H9 (cell line): ENCODE measurements at regions not wholly inside any gene's neighbourhood (a gene's known extent, or its start where the extent isn't known, plus 50 kb on each side); places are given as distances from the start of the nearest gene placed in this dataset.

ENCODE experiments used
- DNase-seq: peaks from one replicate; pipeline ENCODE4 v3.0.0-alpha.2; 2017
- H2AFZ ChIP-seq: one replicate; pipeline ENCODE4 v1.6.1; 2013; ENCODE audit warnings: mild to moderate bottlenecking, low read length, control low read depth, moderate library complexity
- H2AK5ac ChIP-seq: 2 replicates; pipeline ENCODE4 v1.6.1; 2013; ENCODE audit warnings: low read length, control low read depth, mixed read lengths; ENCODE audit not compliant: insufficient read length
- H2BK120ac ChIP-seq: one replicate; pipeline ENCODE4 v1.6.1; 2013; ENCODE audit warnings: low read depth, mild to moderate bottlenecking, low read length, control low read depth, inconsistent platforms; ENCODE audit not compliant: poor library complexity, severe bottlenecking
- H2BK12ac ChIP-seq: 2 replicates; pipeline ENCODE4 v1.6.1; 2013; ENCODE audit warnings: low read length, control low read depth, mixed read lengths, low read depth; ENCODE audit not compliant: insufficient read length
- H2BK15ac ChIP-seq: 2 replicates; pipeline ENCODE4 v1.6.1; 2013; ENCODE audit warnings: low read depth, low read length, control low read depth
- H2BK20ac ChIP-seq: one replicate; pipeline ENCODE4 v1.6.1; 2013; ENCODE audit warnings: low read depth, mild to moderate bottlenecking, low read length, control low read depth, inconsistent platforms; ENCODE audit not compliant: poor library complexity, severe bottlenecking
- H2BK5ac ChIP-seq: 2 replicates; pipeline ENCODE4 v1.6.1; 2013; ENCODE audit warnings: low read length, control low read depth, mixed read lengths; ENCODE audit not compliant: insufficient read length
- H3K14ac ChIP-seq: 2 replicates; pipeline ENCODE4 v1.6.1; 2013; ENCODE audit warnings: low read length, control low read depth; ENCODE audit not compliant: insufficient read depth
- H3K18ac ChIP-seq: 2 replicates; pipeline ENCODE4 v1.6.1; 2013; ENCODE audit warnings: low read depth, mild to moderate bottlenecking, mixed read lengths, low read length, control low read depth; ENCODE audit not compliant: insufficient read length
- H3K23ac ChIP-seq: 2 replicates; pipeline ENCODE4 v1.6.1; 2013; ENCODE audit warnings: low read length, control low read depth, mixed read lengths, low read depth; ENCODE audit not compliant: insufficient read length
- H3K23me2 ChIP-seq: 2 replicates; pipeline ENCODE4 v1.6.1; 2013; ENCODE audit warnings: low read depth, mild to moderate bottlenecking, mixed read lengths, low read length, control low read depth; ENCODE audit not compliant: insufficient read length, poor library complexity, severe bottlenecking
- H3K27ac ChIP-seq: 2 replicates; pipeline ENCODE4 v1.5.1; 2013; ENCODE audit warnings: low read length, control low read depth, mixed read lengths, low read depth; ENCODE audit not compliant: insufficient read length
- H3K27me3 ChIP-seq: 2 replicates; pipeline ENCODE4 v1.6.1; 2013; ENCODE audit warnings: low read length, control low read depth, inconsistent platforms; ENCODE audit not compliant: insufficient read depth
- H3K4ac ChIP-seq: 2 replicates; pipeline ENCODE4 v1.6.1; 2013; ENCODE audit warnings: low read depth, mild to moderate bottlenecking, control low read depth, inconsistent platforms, low read length, moderate library complexity
- H3K4me1 ChIP-seq: 2 replicates; pipeline ENCODE4 v1.6.1; 2013; ENCODE audit warnings: low read length, control low read depth, inconsistent platforms; ENCODE audit not compliant: insufficient read depth
- H3K4me2 ChIP-seq: 2 replicates; pipeline ENCODE4 v1.6.1; 2013; ENCODE audit warnings: low read length, control low read depth, mixed read lengths; ENCODE audit not compliant: insufficient read length, insufficient read depth
- H3K56ac ChIP-seq: 2 replicates; pipeline ENCODE4 v1.6.1; 2013; ENCODE audit warnings: low read depth, mild to moderate bottlenecking, mixed read lengths, low read length, control low read depth; ENCODE audit not compliant: insufficient read length
- H3K79me1 ChIP-seq: 2 replicates; pipeline ENCODE4 v1.6.1; 2013; ENCODE audit warnings: low read depth, mild to moderate bottlenecking, moderate library complexity, low read length, control low read depth, inconsistent platforms; ENCODE audit not compliant: insufficient read depth, poor library complexity, severe bottlenecking
- H3K79me2 ChIP-seq: 2 replicates; pipeline ENCODE4 v1.6.1; 2013; ENCODE audit warnings: low read length, control low read depth, inconsistent platforms; ENCODE audit not compliant: insufficient read depth
- H3K9ac ChIP-seq: 2 replicates; pipeline ENCODE4 v1.6.1; 2013; ENCODE audit warnings: low read length, control low read depth, mixed read lengths; ENCODE audit not compliant: insufficient read length; ENCODE audit errors: extremely low read depth
- H3K9me3 ChIP-seq: one replicate; pipeline ENCODE4 v1.6.1; 2013; ENCODE audit warnings: low read depth, low read length, inconsistent platforms; ENCODE audit not compliant: control insufficient read depth
- H3T11ph ChIP-seq: one replicate; pipeline ENCODE4 v1.6.1; 2013; ENCODE audit warnings: mild to moderate bottlenecking, low read length, control low read depth, inconsistent platforms
- H4K20me1 ChIP-seq: one replicate; pipeline ENCODE4 v1.6.1; 2013; ENCODE audit not compliant: control insufficient read depth, insufficient read length, insufficient read depth
- H4K5ac ChIP-seq: 2 replicates; pipeline ENCODE4 v1.6.1; 2013; ENCODE audit warnings: low read depth, mild to moderate bottlenecking, mixed read lengths, low read length, control low read depth; ENCODE audit not compliant: insufficient read length
- H4K8ac ChIP-seq: replicated peaks from 2 replicates; pipeline ENCODE4 v1.6.1; 2013; ENCODE audit warnings: low read length, control low read depth, mixed read lengths, low read depth; ENCODE audit not compliant: insufficient read length
- H4K91ac ChIP-seq: 2 replicates; pipeline ENCODE4 v1.6.1; 2013; ENCODE audit warnings: low read depth, mild to moderate bottlenecking, moderate library complexity, mixed read lengths, low read length, control low read depth; ENCODE audit not compliant: insufficient read length
- H3K27ac Mint-ChIP-seq, 3 experiments: 2 replicates in 2 of 3; 3 replicates in 1 of 3; pipeline ENCODE4 v1.8.0; 2020 to 2021; ENCODE audit warnings: mixed read lengths in 3 of 3, mild to moderate bottlenecking in 1 of 3, moderate library complexity in 1 of 3
- H3K27me3 Mint-ChIP-seq: 2 replicates; pipeline ENCODE4 v1.8.0; 2021; ENCODE audit warnings: low read depth, mild to moderate bottlenecking, moderate library complexity, mixed read lengths
- H3K36me3 Mint-ChIP-seq, 3 experiments: 2 replicates in 2 of 3; 3 replicates in 1 of 3; pipeline ENCODE4 v1.8.0; 2020 to 2021; ENCODE audit warnings: low read depth in 3 of 3, mixed read lengths in 3 of 3; ENCODE audit not compliant: insufficient read depth in 1 of 3
- H3K4me1 Mint-ChIP-seq, 2 experiments: 2 replicates each; pipeline ENCODE4 v1.8.0; 2020; ENCODE audit warnings: mixed read lengths in 2 of 2
- H3K4me3 Mint-ChIP-seq, 2 experiments: 2 replicates in 1 of 2; 3 replicates in 1 of 2; pipeline ENCODE4 v1.8.0; 2020 to 2021; ENCODE audit warnings: mild to moderate bottlenecking in 2 of 2, mixed read lengths in 2 of 2, moderate library complexity in 1 of 2
- H3K9me3 Mint-ChIP-seq, 2 experiments: 2 replicates in 1 of 2; 3 replicates in 1 of 2; pipeline ENCODE4 v1.8.0; 2020; ENCODE audit warnings: mild to moderate bottlenecking in 2 of 2, mixed read lengths in 2 of 2, moderate library complexity in 1 of 2
- WGBS: extraction: QIAGEN DNeasy Blood & Tissue Kit; methylation state at CpG from one replicate; pipeline ENCODE4 v1.1.7; 2013; ENCODE audit warnings: missing lambda C conversion rate, low lambda C conversion rate, mixed read lengths; ENCODE audit not compliant: insufficient read length; ENCODE audit errors: extremely low coverage; 5-methylcytosine and 5-hydroxymethylcytosine counted together
- TF ChIP-seq, protein P1 (sequence below): fragments of 200-600 bp; sonication (generic); conservative IDR thresholded peaks from 3 replicates; pipeline ENCODE4 v1.8.0; 2021; ENCODE audit warnings: antibody characterized with exemption, mild to moderate bottlenecking

DNA sequence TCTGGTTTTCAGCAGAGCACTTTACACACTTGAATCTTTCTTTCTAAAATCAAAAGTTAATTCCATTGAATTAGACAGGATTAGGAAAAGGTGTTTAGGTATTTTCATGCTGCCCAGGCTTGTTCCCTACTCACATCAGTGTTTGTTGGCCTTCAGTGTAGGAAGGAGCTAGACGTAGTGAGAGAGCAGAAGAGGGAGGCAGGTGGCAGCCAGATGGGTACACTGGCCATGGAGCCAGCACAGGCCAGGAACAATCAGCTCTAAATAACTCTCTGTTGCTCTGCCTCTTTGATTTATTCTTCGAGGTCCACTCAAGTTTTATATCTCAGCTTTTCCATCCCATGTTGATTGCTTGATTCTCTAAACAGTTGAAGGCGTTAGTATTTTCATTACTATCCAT is 529.6 kb downstream of the PSAT1 start:
- Histone ChIP-seq H3T11ph (no peak overlapping the region), H3K27ac (no peak overlapping the region), H3K23ac (peak overlapping the region; percentile 31), H3K56ac (no peak overlapping the region), H3K79me2 (no peaks in the 10 kb centered on the region), H3K4me2 (no peak overlapping the region), H2BK120ac (no peak overlapping the region), H2AFZ (no peak overlapping the region), H3K9me3 (no peaks in the 10 kb centered on the region), H4K91ac (no peak overlapping the region), H2BK12ac (no peak overlapping the region), H3K14ac (no peak overlapping the region), H3K18ac (no peak overlapping the region), H3K79me1 (no peaks in the 10 kb centered on the region), H4K8ac (no peak overlapping the region), H2BK15ac (no peak overlapping the region), H4K20me1 (no peaks in the 10 kb centered on the region), H3K4ac (no peak overlapping the region), H2AK5ac (no peak overlapping the region), H2BK20ac (no peak overlapping the region), H3K23me2 (no peaks in the 10 kb centered on the region), H3K27me3 (no peaks in the 10 kb centered on the region), H4K5ac (no peak overlapping the region), H2BK5ac (no peak overlapping the region), H3K4me1 (no peaks in the 10 kb centered on the region), H3K9ac (no peak overlapping the region)
- WGBS = no CpG with 5 or more reads among the region's 3 CpGs
- Mint-ChIP-seq H3K36me3 (no peaks in the 10 kb centered on the region), H3K4me3 (no peak overlapping the region), H3K9me3 (no peaks in the 10 kb centered on the region), H3K27ac (no peak overlapping the region), H3K27me3 (no peaks in the 10 kb centered on the region; the same call in 1 of the 2 replicates), H3K4me1 (no peaks in the 10 kb centered on the region)
- DNase-seq = no peak
- TF ChIP-seq, protein P1, sequence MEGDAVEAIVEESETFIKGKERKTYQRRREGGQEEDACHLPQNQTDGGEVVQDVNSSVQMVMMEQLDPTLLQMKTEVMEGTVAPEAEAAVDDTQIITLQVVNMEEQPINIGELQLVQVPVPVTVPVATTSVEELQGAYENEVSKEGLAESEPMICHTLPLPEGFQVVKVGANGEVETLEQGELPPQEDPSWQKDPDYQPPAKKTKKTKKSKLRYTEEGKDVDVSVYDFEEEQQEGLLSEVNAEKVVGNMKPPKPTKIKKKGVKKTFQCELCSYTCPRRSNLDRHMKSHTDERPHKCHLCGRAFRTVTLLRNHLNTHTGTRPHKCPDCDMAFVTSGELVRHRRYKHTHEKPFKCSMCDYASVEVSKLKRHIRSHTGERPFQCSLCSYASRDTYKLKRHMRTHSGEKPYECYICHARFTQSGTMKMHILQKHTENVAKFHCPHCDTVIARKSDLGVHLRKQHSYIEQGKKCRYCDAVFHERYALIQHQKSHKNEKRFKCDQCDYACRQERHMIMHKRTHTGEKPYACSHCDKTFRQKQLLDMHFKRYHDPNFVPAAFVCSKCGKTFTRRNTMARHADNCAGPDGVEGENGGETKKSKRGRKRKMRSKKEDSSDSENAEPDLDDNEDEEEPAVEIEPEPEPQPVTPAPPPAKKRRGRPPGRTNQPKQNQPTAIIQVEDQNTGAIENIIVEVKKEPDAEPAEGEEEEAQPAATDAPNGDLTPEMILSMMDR = no peak
